ENCODE measurements at regions not wholly inside any gene's neighbourhood (a gene's known extent, or its start where the extent isn't known, plus 50 kb on each side); places are given as distances from the start of the nearest gene placed in this dataset.

DNA sequence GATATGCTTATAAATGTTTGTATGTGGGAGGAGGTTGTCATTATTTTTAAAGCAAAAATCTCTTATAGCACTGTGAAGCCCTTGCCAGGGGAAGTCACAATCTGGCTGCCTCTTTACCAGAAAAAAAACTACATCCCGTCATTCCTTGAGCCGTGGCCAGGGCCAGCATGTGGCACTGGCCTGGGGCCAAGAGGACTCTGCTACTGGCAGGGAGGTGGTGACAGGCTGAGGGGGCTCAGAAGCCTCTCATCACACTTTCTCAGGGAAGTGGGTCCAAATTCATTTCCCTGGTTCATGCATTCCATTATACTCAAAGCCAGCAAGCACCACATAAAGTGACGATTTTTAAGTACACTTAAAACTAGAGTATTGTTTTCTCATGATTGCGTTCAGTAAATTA, 457.3 kb downstream of the ZNF608 start:
- TF ChIP-seq, protein P1, sequence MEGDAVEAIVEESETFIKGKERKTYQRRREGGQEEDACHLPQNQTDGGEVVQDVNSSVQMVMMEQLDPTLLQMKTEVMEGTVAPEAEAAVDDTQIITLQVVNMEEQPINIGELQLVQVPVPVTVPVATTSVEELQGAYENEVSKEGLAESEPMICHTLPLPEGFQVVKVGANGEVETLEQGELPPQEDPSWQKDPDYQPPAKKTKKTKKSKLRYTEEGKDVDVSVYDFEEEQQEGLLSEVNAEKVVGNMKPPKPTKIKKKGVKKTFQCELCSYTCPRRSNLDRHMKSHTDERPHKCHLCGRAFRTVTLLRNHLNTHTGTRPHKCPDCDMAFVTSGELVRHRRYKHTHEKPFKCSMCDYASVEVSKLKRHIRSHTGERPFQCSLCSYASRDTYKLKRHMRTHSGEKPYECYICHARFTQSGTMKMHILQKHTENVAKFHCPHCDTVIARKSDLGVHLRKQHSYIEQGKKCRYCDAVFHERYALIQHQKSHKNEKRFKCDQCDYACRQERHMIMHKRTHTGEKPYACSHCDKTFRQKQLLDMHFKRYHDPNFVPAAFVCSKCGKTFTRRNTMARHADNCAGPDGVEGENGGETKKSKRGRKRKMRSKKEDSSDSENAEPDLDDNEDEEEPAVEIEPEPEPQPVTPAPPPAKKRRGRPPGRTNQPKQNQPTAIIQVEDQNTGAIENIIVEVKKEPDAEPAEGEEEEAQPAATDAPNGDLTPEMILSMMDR (IDR thresholded peaks at IDR 0.05 in 4 of 5, conservative IDR thresholded peaks at IDR 0.05 in 1 of 5), result no peak
- no peak for TF ChIP-seq POLR2A (IDR thresholded peaks at IDR 0.05)

All from gastrocnemius medialis (tissue), 4 donors.